ENCODE measurements at regions not wholly inside any gene's neighbourhood (a gene's known extent, or its start where the extent isn't known, plus 50 kb on each side); places are given as distances from the start of the nearest gene placed in this dataset.
"Not testable (repeated sequence)": the region's sequence is repeated elsewhere in the genome, so short reads cannot be mapped to it uniquely, and the experiment has no call there.

GRCh38 chr12:28780960-28781359 is 368.1 kb upstream of the FAR2 start:
- no peaks in the 10 kb centered on the region for H3K27me3 ChIP-seq (ENCODE audit: control insufficient read depth in 5 of 5, insufficient read depth in 4 of 5, low read length in 5 of 5)

GRCh38 chr12:28781671-28782652 is 367.1 kb upstream of the FAR2 start:
- Histone ChIP-seq H3K27ac (ENCODE audit: low read depth, low read length) (no peak overlapping the region), H3K4me3 (ENCODE audit: low read depth in 1 of 5, low read length in 5 of 5) (no peak overlapping the region), H3K9me3 (ENCODE audit: control insufficient read depth in 5 of 5, low read length in 5 of 5) (no peaks in the 10 kb centered on the region), H3K27me3 (ENCODE audit: control insufficient read depth in 5 of 5, insufficient read depth in 4 of 5, low read length in 5 of 5) (no peaks in the 10 kb centered on the region), H3K36me3 (ENCODE audit: control insufficient read depth in 5 of 5, insufficient read depth in 5 of 5, low read length in 5 of 5) (no peaks in the 10 kb centered on the region), H3K9ac (ENCODE audit: low read length in 5 of 5) (no peak overlapping the region), H3K4me1 (ENCODE audit: control insufficient read depth in 5 of 5, insufficient read depth in 5 of 5, low read length in 5 of 5) (peaks cover 0 to 2% (median 0%) of the 10 kb centered on the region in 5 donors)

More at GRCh38 chr12:28780960-28781359, 368.1 kb upstream of the FAR2 start:
- no peak overlapping the region for H3K27ac ChIP-seq (ENCODE audit: low read depth, low read length)
- no peak overlapping the region for H3K9ac ChIP-seq (ENCODE audit: low read length in 5 of 5)
- H3K4me1 ChIP-seq (ENCODE audit: control insufficient read depth in 5 of 5, insufficient read depth in 5 of 5, low read length in 5 of 5) = peaks cover 0 to 2% (median 0%) of the 10 kb centered on the region in 5 donors
- no peak overlapping the region for H3K4me3 ChIP-seq (ENCODE audit: low read depth in 1 of 5, low read length in 5 of 5)
- H3K9me3 ChIP-seq (ENCODE audit: control insufficient read depth in 5 of 5, low read length in 5 of 5) = no peaks in the 10 kb centered on the region
- H3K36me3 ChIP-seq (ENCODE audit: control insufficient read depth in 5 of 5, insufficient read depth in 5 of 5, low read length in 5 of 5) = no peaks in the 10 kb centered on the region

- Histone ChIP-seq H3K36me3 (ENCODE audit: control insufficient read depth in 5 of 5, insufficient read depth in 5 of 5, low read length in 5 of 5) (no peaks in the 10 kb centered on the region), H3K4me1 (ENCODE audit: control insufficient read depth in 5 of 5, insufficient read depth in 5 of 5, low read length in 5 of 5) (peaks cover 0 to 2% (median 0%) of the 10 kb centered on the region in 5 donors), H3K4me3 (ENCODE audit: low read depth in 1 of 5, low read length in 5 of 5) (no peak overlapping the region), H3K27me3 (ENCODE audit: control insufficient read depth in 5 of 5, insufficient read depth in 4 of 5, low read length in 5 of 5) (no peaks in the 10 kb centered on the region), H3K9me3 (ENCODE audit: control insufficient read depth in 5 of 5, low read length in 5 of 5) (no peaks in the 10 kb centered on the region), H3K9ac (ENCODE audit: low read length in 5 of 5) (no peak overlapping the region), H3K27ac (ENCODE audit: low read depth, low read length) (no peak overlapping the region)
Observed at GRCh38 chr12:28782812-28783211, 366.3 kb upstream of the FAR2 start.

- no peaks in the 10 kb centered on the region for H3K27me3 ChIP-seq (ENCODE audit: control insufficient read depth in 5 of 5, insufficient read depth in 4 of 5, low read length in 5 of 5)
- H3K4me3 ChIP-seq (ENCODE audit: low read depth in 1 of 5, low read length in 5 of 5) = no peak overlapping the region
- H3K9me3 ChIP-seq (ENCODE audit: control insufficient read depth in 5 of 5, low read length in 5 of 5) = no peaks in the 10 kb centered on the region
- H3K9ac ChIP-seq (ENCODE audit: low read length in 5 of 5) = no peak overlapping the region
- no peaks in the 10 kb centered on the region for H3K36me3 ChIP-seq (ENCODE audit: control insufficient read depth in 5 of 5, insufficient read depth in 5 of 5, low read length in 5 of 5)
- no peak overlapping the region for H3K27ac ChIP-seq (ENCODE audit: low read depth, low read length)
- peaks cover 0 to 2% (median 0%) of the 10 kb centered on the region in 5 donors for H3K4me1 ChIP-seq (ENCODE audit: control insufficient read depth in 5 of 5, insufficient read depth in 5 of 5, low read length in 5 of 5)
Observed at GRCh38 chr12:28787151-28787550, 361.9 kb upstream of the FAR2 start.

GRCh38 chr12:28788256-28788655 is 360.8 kb upstream of the FAR2 start:
- not testable (repeated sequence) for H3K9me3 ChIP-seq (ENCODE audit: control insufficient read depth in 5 of 5, low read length in 5 of 5); H3K4me3 ChIP-seq (ENCODE audit: low read depth in 1 of 5, low read length in 5 of 5); H3K4me1 ChIP-seq (ENCODE audit: control insufficient read depth in 5 of 5, insufficient read depth in 5 of 5, low read length in 5 of 5)

GRCh38 chr12:28793581-28794151 is 355.4 kb upstream of the FAR2 start:
- no peak overlapping the region for H3K27ac ChIP-seq (ENCODE audit: low read depth, low read length)
- H3K9me3 ChIP-seq (ENCODE audit: control insufficient read depth in 5 of 5, low read length in 5 of 5) = peaks cover 0 to 4% (median 0%) of the 10 kb centered on the region in 5 donors
- H3K4me1 ChIP-seq (ENCODE audit: control insufficient read depth in 5 of 5, insufficient read depth in 5 of 5, low read length in 5 of 5) = peaks cover 0 to 8% (median 2%) of the 10 kb centered on the region in 5 donors
- no peak overlapping the region for H3K4me3 ChIP-seq (ENCODE audit: low read depth in 1 of 5, low read length in 5 of 5)
- no peak overlapping the region for H3K9ac ChIP-seq (ENCODE audit: low read length in 5 of 5)
- no peaks in the 10 kb centered on the region for H3K27me3 ChIP-seq (ENCODE audit: control insufficient read depth in 5 of 5, insufficient read depth in 4 of 5, low read length in 5 of 5)
- no peaks in the 10 kb centered on the region for H3K36me3 ChIP-seq (ENCODE audit: control insufficient read depth in 5 of 5, insufficient read depth in 5 of 5, low read length in 5 of 5)

More at GRCh38 chr12:28788256-28788655, 360.8 kb upstream of the FAR2 start:
- H3K9ac ChIP-seq (ENCODE audit: low read length in 5 of 5); H3K27ac ChIP-seq (ENCODE audit: low read depth, low read length); H3K27me3 ChIP-seq (ENCODE audit: control insufficient read depth in 5 of 5, insufficient read depth in 4 of 5, low read length in 5 of 5); H3K36me3 ChIP-seq (ENCODE audit: control insufficient read depth in 5 of 5, insufficient read depth in 5 of 5, low read length in 5 of 5): not testable (repeated sequence)

GRCh38 chr12:28794211-28794610 is 354.9 kb upstream of the FAR2 start:
- H3K9me3 ChIP-seq (ENCODE audit: control insufficient read depth in 5 of 5, low read length in 5 of 5) = peaks cover 0 to 4% (median 0%) of the 10 kb centered on the region in 5 donors
- H3K36me3 ChIP-seq (ENCODE audit: control insufficient read depth in 5 of 5, insufficient read depth in 5 of 5, low read length in 5 of 5) = no peaks in the 10 kb centered on the region
- H3K27ac ChIP-seq (ENCODE audit: low read depth, low read length) = no peak overlapping the region
- no peak overlapping the region for H3K4me3 ChIP-seq (ENCODE audit: low read depth in 1 of 5, low read length in 5 of 5)
- no peak overlapping the region for H3K9ac ChIP-seq (ENCODE audit: low read length in 5 of 5)
- H3K4me1 ChIP-seq (ENCODE audit: control insufficient read depth in 5 of 5, insufficient read depth in 5 of 5, low read length in 5 of 5) = peaks cover 0 to 8% (median 2%) of the 10 kb centered on the region in 5 donors
- no peaks in the 10 kb centered on the region for H3K27me3 ChIP-seq (ENCODE audit: control insufficient read depth in 5 of 5, insufficient read depth in 4 of 5, low read length in 5 of 5)

- H3K4me1 ChIP-seq (ENCODE audit: control insufficient read depth in 5 of 5, insufficient read depth in 5 of 5, low read length in 5 of 5) = peaks cover 0 to 8% (median 2%) of the 10 kb centered on the region in 5 donors
- no peak overlapping the region for H3K4me3 ChIP-seq (ENCODE audit: low read depth in 1 of 5, low read length in 5 of 5)
- H3K27me3 ChIP-seq (ENCODE audit: control insufficient read depth in 5 of 5, insufficient read depth in 4 of 5, low read length in 5 of 5) = no peaks in the 10 kb centered on the region
- H3K27ac ChIP-seq (ENCODE audit: low read depth, low read length) = no peak overlapping the region
- H3K36me3 ChIP-seq (ENCODE audit: control insufficient read depth in 5 of 5, insufficient read depth in 5 of 5, low read length in 5 of 5) = no peaks in the 10 kb centered on the region
- H3K9me3 ChIP-seq (ENCODE audit: control insufficient read depth in 5 of 5, low read length in 5 of 5) = peaks cover 0 to 4% (median 0%) of the 10 kb centered on the region in 5 donors
- H3K9ac ChIP-seq (ENCODE audit: low read length in 5 of 5) = no peak overlapping the region
Observed at GRCh38 chr12:28794786-28795185, 354.3 kb upstream of the FAR2 start.

GRCh38 chr12:28795311-28795710 is 353.8 kb upstream of the FAR2 start:
- Histone ChIP-seq H3K4me3 (ENCODE audit: low read depth in 1 of 5, low read length in 5 of 5) (no peak overlapping the region), H3K4me1 (ENCODE audit: control insufficient read depth in 5 of 5, insufficient read depth in 5 of 5, low read length in 5 of 5) (peaks cover 0 to 8% (median 2%) of the 10 kb centered on the region in 5 donors), H3K27me3 (ENCODE audit: control insufficient read depth in 5 of 5, insufficient read depth in 4 of 5, low read length in 5 of 5) (no peaks in the 10 kb centered on the region), H3K9me3 (ENCODE audit: control insufficient read depth in 5 of 5, low read length in 5 of 5) (peaks cover 0 to 4% (median 0%) of the 10 kb centered on the region in 5 donors), H3K27ac (ENCODE audit: low read depth, low read length) (no peak overlapping the region), H3K36me3 (ENCODE audit: control insufficient read depth in 5 of 5, insufficient read depth in 5 of 5, low read length in 5 of 5) (no peaks in the 10 kb centered on the region), H3K9ac (ENCODE audit: low read length in 5 of 5) (no peak overlapping the region)

- no peak overlapping the region for H3K9ac ChIP-seq (ENCODE audit: low read length in 5 of 5)
- H3K4me3 ChIP-seq (ENCODE audit: low read depth in 1 of 5, low read length in 5 of 5) = no peak overlapping the region
- no peaks in the 10 kb centered on the region for H3K36me3 ChIP-seq (ENCODE audit: control insufficient read depth in 5 of 5, insufficient read depth in 5 of 5, low read length in 5 of 5)
- peaks cover 0 to 2% (median 0%) of the 10 kb centered on the region in 5 donors for H3K4me1 ChIP-seq (ENCODE audit: control insufficient read depth in 5 of 5, insufficient read depth in 5 of 5, low read length in 5 of 5)
- peaks cover 0 to 4% (median 0%) of the 10 kb centered on the region in 5 donors for H3K9me3 ChIP-seq (ENCODE audit: control insufficient read depth in 5 of 5, low read length in 5 of 5)
- no peak overlapping the region for H3K27ac ChIP-seq (ENCODE audit: low read depth, low read length)
- H3K27me3 ChIP-seq (ENCODE audit: control insufficient read depth in 5 of 5, insufficient read depth in 4 of 5, low read length in 5 of 5) = no peaks in the 10 kb centered on the region
Observed at GRCh38 chr12:28799348-28799747, 349.7 kb upstream of the FAR2 start.
